ENCODE measurements at regions not wholly inside any gene's neighbourhood (a gene's known extent, or its start where the extent isn't known, plus 50 kb on each side); places are given as distances from the start of the nearest gene placed in this dataset.

DNA sequence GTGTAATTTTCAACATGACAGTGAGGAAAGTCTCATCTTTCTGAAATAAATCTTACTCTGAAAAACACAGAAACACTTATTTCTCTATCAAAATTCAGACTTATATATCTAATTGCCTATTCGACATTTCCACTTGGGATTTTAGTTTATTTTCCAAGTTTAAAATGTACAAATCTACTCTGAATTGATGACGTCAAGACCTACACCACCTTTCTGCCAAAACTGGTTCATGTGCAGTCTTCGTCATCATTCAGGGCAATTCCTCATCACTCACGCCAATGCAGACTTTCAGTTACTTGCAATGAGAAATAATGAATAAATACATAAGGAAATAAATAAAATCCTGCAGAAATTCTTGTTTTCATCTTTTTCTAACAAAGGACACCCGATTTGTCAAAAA lies 843.8 kb downstream of the C12orf50 start:
- H3K9me3 ChIP-seq (ENCODE audit: control insufficient read depth, low read depth, low read length) = no peaks in the 10 kb centered on the region
- H3K79me2 ChIP-seq (ENCODE audit: insufficient read depth, low read length) = no peaks in the 10 kb centered on the region
- H4K8ac ChIP-seq (replicated peaks; ENCODE audit: insufficient read length, low read depth, low read length) = no peak overlapping the region
- H2BK12ac ChIP-seq (ENCODE audit: insufficient read length, low read depth, low read length) = no peak overlapping the region
- H3K27me3 ChIP-seq (ENCODE audit: insufficient read depth, low read length) = no peaks in the 10 kb centered on the region
- H4K91ac ChIP-seq (ENCODE audit: insufficient read length, low read depth, low read length) = no peak overlapping the region
- H3K4ac ChIP-seq (ENCODE audit: low read depth, low read length) = no peak overlapping the region
- Mint-ChIP-seq H3K9me3 (no peaks in the 10 kb centered on the region; a peak in 1 of 5 replicates), H3K27ac (no peak overlapping the region), H3K27me3 (ENCODE audit: low read depth) (no peaks in the 10 kb centered on the region), H3K36me3 (ENCODE audit: insufficient read depth in 1 of 3, low read depth in 3 of 3) (peaks cover 0 to 6% (median 0%) of the 10 kb centered on the region in 3 experiments; a peak in 1 of 7 replicates), H3K4me1 (peaks cover 10 to 11% of the 10 kb centered on the region in 2 experiments), H3K4me3 (no peak overlapping the region)
- no peak overlapping the region for H4K5ac ChIP-seq (ENCODE audit: insufficient read length, low read depth, low read length)
- H3K18ac ChIP-seq (ENCODE audit: insufficient read length, low read depth, low read length) = no peak overlapping the region
- H3T11ph ChIP-seq (ENCODE audit: low read length) = no peak overlapping the region
- no peak overlapping the region for H2AK5ac ChIP-seq (ENCODE audit: insufficient read length, low read length)
- no peaks in the 10 kb centered on the region for H3K23me2 ChIP-seq (ENCODE audit: insufficient read length, low read depth, low read length, poor library complexity, severe bottlenecking)
- no peak overlapping the region for H3K14ac ChIP-seq (ENCODE audit: insufficient read depth, low read length)
- H4K20me1 ChIP-seq (ENCODE audit: control insufficient read depth, insufficient read depth, insufficient read length) = no peaks in the 10 kb centered on the region
- H3K9ac ChIP-seq (ENCODE audit: extremely low read depth, insufficient read length, low read length) = no peak overlapping the region
- no peaks in the 10 kb centered on the region for H3K4me1 ChIP-seq (ENCODE audit: insufficient read depth, low read length)
- no peaks in the 10 kb centered on the region for H3K79me1 ChIP-seq (ENCODE audit: insufficient read depth, low read depth, low read length, poor library complexity, severe bottlenecking)
- no peak overlapping the region for H2BK5ac ChIP-seq (ENCODE audit: insufficient read length, low read length)
- no peak overlapping the region for H2AFZ ChIP-seq (ENCODE audit: low read length)
- no peak for DNase-seq
- no peak overlapping the region for H3K23ac ChIP-seq (ENCODE audit: insufficient read length, low read depth, low read length)
- H2BK20ac ChIP-seq (ENCODE audit: low read depth, low read length, poor library complexity, severe bottlenecking) = no peak overlapping the region
- no peak overlapping the region for H2BK15ac ChIP-seq (ENCODE audit: low read depth, low read length)
- H3K4me2 ChIP-seq (ENCODE audit: insufficient read depth, insufficient read length, low read length) = no peak overlapping the region
- no peak overlapping the region for H2BK120ac ChIP-seq (ENCODE audit: low read depth, low read length, poor library complexity, severe bottlenecking)
- H3K27ac ChIP-seq (ENCODE audit: insufficient read length, low read depth, low read length) = no peak overlapping the region
- H3K56ac ChIP-seq (ENCODE audit: insufficient read length, low read depth, low read length) = no peak overlapping the region
- no CpG with 5 or more reads among the region's 5 CpGs for WGBS (ENCODE audit: extremely low coverage, insufficient read length, low lambda C conversion rate)
- TF ChIP-seq, protein P1, sequence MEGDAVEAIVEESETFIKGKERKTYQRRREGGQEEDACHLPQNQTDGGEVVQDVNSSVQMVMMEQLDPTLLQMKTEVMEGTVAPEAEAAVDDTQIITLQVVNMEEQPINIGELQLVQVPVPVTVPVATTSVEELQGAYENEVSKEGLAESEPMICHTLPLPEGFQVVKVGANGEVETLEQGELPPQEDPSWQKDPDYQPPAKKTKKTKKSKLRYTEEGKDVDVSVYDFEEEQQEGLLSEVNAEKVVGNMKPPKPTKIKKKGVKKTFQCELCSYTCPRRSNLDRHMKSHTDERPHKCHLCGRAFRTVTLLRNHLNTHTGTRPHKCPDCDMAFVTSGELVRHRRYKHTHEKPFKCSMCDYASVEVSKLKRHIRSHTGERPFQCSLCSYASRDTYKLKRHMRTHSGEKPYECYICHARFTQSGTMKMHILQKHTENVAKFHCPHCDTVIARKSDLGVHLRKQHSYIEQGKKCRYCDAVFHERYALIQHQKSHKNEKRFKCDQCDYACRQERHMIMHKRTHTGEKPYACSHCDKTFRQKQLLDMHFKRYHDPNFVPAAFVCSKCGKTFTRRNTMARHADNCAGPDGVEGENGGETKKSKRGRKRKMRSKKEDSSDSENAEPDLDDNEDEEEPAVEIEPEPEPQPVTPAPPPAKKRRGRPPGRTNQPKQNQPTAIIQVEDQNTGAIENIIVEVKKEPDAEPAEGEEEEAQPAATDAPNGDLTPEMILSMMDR (conservative IDR thresholded peaks at IDR 0.05) = no peak
